IgD-negative memory B cell (primary cell): ENCODE measurements at regions not wholly inside any gene's neighbourhood (a gene's known extent, or its start where the extent isn't known, plus 50 kb on each side); places are given as distances from the start of the nearest gene placed in this dataset.

Experiments used
- H3K27ac Mint-ChIP-seq, 3 donors: one replicate each; pipeline ENCODE4 v1.8.0; 2020 to 2022; ENCODE audit warnings: mild to moderate bottlenecking in 3 of 3, mixed read lengths in 3 of 3, moderate library complexity in 1 of 3
- H3K27me3 Mint-ChIP-seq: one replicate; pipeline ENCODE4 v1.8.0; 2021; ENCODE audit warnings: mixed read lengths
- H3K36me3 Mint-ChIP-seq: one replicate; pipeline ENCODE4 v1.8.0; 2020; ENCODE audit warnings: mild to moderate bottlenecking, mixed read lengths
- H3K4me1 Mint-ChIP-seq, 3 donors: one replicate each; pipeline ENCODE4 v1.8.0; 2020 to 2022; ENCODE audit warnings: mixed read lengths in 3 of 3, mild to moderate bottlenecking in 1 of 3
- H3K4me3 Mint-ChIP-seq, 4 donors: one replicate each; pipeline ENCODE4 v1.8.0; 2020 to 2022; ENCODE audit warnings: mild to moderate bottlenecking in 4 of 4, mixed read lengths in 4 of 4, moderate library complexity in 3 of 4
- H3K9me3 Mint-ChIP-seq, 3 donors: one replicate each; pipeline ENCODE4 v1.8.0; 2020 to 2021; ENCODE audit warnings: mixed read lengths in 3 of 3, mild to moderate bottlenecking in 1 of 3

GRCh38 chr4:166458756-166459155 lies 585.7 kb downstream of the TLL1 start:
- no peaks in the 10 kb centered on the region for H3K4me1 Mint-ChIP-seq
- no peaks in the 10 kb centered on the region for H3K27me3 Mint-ChIP-seq
- no peak overlapping the region for H3K27ac Mint-ChIP-seq
- H3K9me3 Mint-ChIP-seq: peaks cover 2 to 8% (median 3%) of the 10 kb centered on the region in 3 donors
- H3K36me3 Mint-ChIP-seq: no peaks in the 10 kb centered on the region
- no peak overlapping the region for H3K4me3 Mint-ChIP-seq

DNA sequence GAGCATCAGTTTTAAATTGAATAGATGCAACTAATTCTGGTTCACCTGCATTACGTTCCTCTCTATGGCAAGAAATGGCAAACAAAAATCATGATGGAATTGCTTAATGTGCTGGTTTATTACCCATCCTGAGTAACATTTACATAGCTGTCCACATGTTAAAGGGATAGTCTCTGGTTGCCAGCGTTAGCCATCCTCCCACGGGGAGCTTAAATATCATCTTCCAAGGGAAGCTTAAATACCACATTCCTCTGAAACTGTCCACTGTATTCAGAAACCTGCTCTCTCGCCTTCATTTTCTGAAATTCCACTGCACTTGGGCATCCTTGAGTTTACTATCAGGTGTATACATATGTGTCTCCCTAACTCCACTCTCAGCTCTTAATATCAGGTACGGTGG lies 586.6 kb downstream of the TLL1 start:
- H3K4me1 Mint-ChIP-seq: no peaks in the 10 kb centered on the region

GRCh38 chr4:166460769-166461550 lies 587.9 kb downstream of the TLL1 start:
- Mint-ChIP-seq H3K4me3 (no peak overlapping the region), H3K27ac (no peak overlapping the region), H3K9me3 (no peaks in the 10 kb centered on the region), H3K36me3 (no peaks in the 10 kb centered on the region), H3K27me3 (no peaks in the 10 kb centered on the region), H3K4me1 (no peaks in the 10 kb centered on the region)

More for the DNA sequence above, 586.6 kb downstream of the TLL1 start:
- Mint-ChIP-seq H3K36me3 (no peaks in the 10 kb centered on the region), H3K27ac (no peak overlapping the region), H3K27me3 (no peaks in the 10 kb centered on the region), H3K9me3 (peaks cover 0 to 4% (median 2%) of the 10 kb centered on the region in 3 donors), H3K4me3 (no peak overlapping the region)

DNA sequence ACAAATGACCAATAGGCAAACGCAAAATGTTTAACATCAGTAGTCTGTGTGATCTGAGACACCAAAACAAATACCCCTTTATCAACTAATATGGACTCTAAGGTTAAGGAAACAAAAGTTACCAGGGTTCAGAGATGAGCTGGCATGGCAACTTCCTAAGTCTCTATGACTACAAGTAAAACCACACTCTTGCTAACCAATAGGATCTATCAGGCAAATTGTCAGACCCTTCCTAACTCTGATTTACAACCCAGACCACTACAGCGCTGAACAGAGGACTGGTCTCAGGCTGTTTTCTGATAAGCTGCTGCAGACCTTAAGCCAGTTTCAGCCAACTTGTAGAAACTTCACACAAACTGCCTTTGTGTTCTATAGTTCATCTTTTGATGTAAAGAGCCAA lies 608.0 kb downstream of the TLL1 start:
- H3K4me3 Mint-ChIP-seq: no peak overlapping the region
- no peaks in the 10 kb centered on the region for H3K4me1 Mint-ChIP-seq
- H3K36me3 Mint-ChIP-seq: no peaks in the 10 kb centered on the region
- H3K9me3 Mint-ChIP-seq: peaks cover 0 to 4% (median 3%) of the 10 kb centered on the region in 3 donors
- no peaks in the 10 kb centered on the region for H3K27me3 Mint-ChIP-seq
- no peak overlapping the region for H3K27ac Mint-ChIP-seq

GRCh38 chr4:166481739-166482138 lies 608.7 kb downstream of the TLL1 start:
- H3K27me3 Mint-ChIP-seq: no peaks in the 10 kb centered on the region
- peaks cover 0 to 4% (median 3%) of the 10 kb centered on the region in 3 donors for H3K9me3 Mint-ChIP-seq
- no peaks in the 10 kb centered on the region for H3K36me3 Mint-ChIP-seq
- H3K27ac Mint-ChIP-seq: no peak overlapping the region
- H3K4me1 Mint-ChIP-seq: no peaks in the 10 kb centered on the region
- no peak overlapping the region for H3K4me3 Mint-ChIP-seq

GRCh38 chr4:166482758-166483157 lies 609.7 kb downstream of the TLL1 start:
- H3K4me1 Mint-ChIP-seq: no peaks in the 10 kb centered on the region
- peaks cover 0 to 4% (median 1%) of the 10 kb centered on the region in 3 donors for H3K9me3 Mint-ChIP-seq
- H3K36me3 Mint-ChIP-seq: no peaks in the 10 kb centered on the region
- H3K27ac Mint-ChIP-seq: no peak overlapping the region
- H3K4me3 Mint-ChIP-seq: no peak overlapping the region
- H3K27me3 Mint-ChIP-seq: no peaks in the 10 kb centered on the region

- no peaks in the 10 kb centered on the region for H3K36me3 Mint-ChIP-seq
- H3K27me3 Mint-ChIP-seq: no peaks in the 10 kb centered on the region
- H3K4me3 Mint-ChIP-seq: no peak overlapping the region
- no peaks in the 10 kb centered on the region for H3K4me1 Mint-ChIP-seq
- H3K9me3 Mint-ChIP-seq: peaks cover 0 to 4% (median 3%) of the 10 kb centered on the region in 3 donors
- no peak overlapping the region for H3K27ac Mint-ChIP-seq
Observed at GRCh38 chr4:166491635-166492034, 618.6 kb downstream of the TLL1 start.

GRCh38 chr4:166493924-166494345 lies 620.9 kb downstream of the TLL1 start:
- Mint-ChIP-seq H3K4me1 (no peaks in the 10 kb centered on the region), H3K9me3 (peaks cover 0 to 5% (median 3%) of the 10 kb centered on the region in 3 donors), H3K4me3 (no peak overlapping the region), H3K27ac (no peak overlapping the region), H3K27me3 (no peaks in the 10 kb centered on the region), H3K36me3 (no peaks in the 10 kb centered on the region)

GRCh38 chr4:166498546-166498945 lies 625.5 kb downstream of the TLL1 start:
- no peaks in the 10 kb centered on the region for H3K27me3 Mint-ChIP-seq
- H3K27ac Mint-ChIP-seq: no peak overlapping the region

GRCh38 chr4:166499820-166500219 lies 626.8 kb downstream of the TLL1 start:
- H3K27me3 Mint-ChIP-seq: no peaks in the 10 kb centered on the region
- peaks cover 0 to 6% (median 6%) of the 10 kb centered on the region in 3 donors for H3K9me3 Mint-ChIP-seq
- no peak overlapping the region for H3K27ac Mint-ChIP-seq
- no peaks in the 10 kb centered on the region for H3K36me3 Mint-ChIP-seq
- H3K4me3 Mint-ChIP-seq: no peak overlapping the region
- H3K4me1 Mint-ChIP-seq: no peaks in the 10 kb centered on the region

More at GRCh38 chr4:166498546-166498945, 625.5 kb downstream of the TLL1 start:
- Mint-ChIP-seq H3K4me3 (no peak overlapping the region), H3K36me3 (no peaks in the 10 kb centered on the region), H3K9me3 (peaks cover 0 to 6% (median 6%) of the 10 kb centered on the region in 3 donors), H3K4me1 (no peaks in the 10 kb centered on the region)

DNA sequence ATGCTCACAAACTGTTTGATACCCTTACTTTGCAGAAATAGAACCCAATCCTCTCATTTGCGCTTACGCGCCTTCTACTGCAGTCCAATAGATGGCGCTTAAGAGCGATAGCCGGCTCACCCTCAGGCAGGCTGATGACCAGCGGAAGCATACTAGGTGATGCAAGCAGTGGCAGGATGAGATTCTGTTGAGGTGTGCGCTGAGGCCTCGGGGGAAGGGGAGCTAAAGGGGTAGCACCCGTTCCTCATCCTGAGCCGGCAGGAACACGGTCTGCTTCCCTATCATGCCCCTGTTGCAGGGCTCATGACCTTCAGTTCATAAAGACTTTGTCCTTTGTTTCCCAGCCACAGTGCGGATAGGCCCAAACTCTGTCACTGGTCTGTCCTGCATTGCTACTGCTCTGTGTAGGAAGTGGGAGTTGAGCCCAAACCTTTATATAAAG lies 628.9 kb downstream of the TLL1 start:
- Mint-ChIP-seq H3K4me1 (no peaks in the 10 kb centered on the region), H3K36me3 (no peaks in the 10 kb centered on the region), H3K9me3 (peaks cover 0 to 6% (median 6%) of the 10 kb centered on the region in 3 donors), H3K27me3 (no peaks in the 10 kb centered on the region), H3K4me3 (no peak overlapping the region), H3K27ac (no peak overlapping the region)

DNA sequence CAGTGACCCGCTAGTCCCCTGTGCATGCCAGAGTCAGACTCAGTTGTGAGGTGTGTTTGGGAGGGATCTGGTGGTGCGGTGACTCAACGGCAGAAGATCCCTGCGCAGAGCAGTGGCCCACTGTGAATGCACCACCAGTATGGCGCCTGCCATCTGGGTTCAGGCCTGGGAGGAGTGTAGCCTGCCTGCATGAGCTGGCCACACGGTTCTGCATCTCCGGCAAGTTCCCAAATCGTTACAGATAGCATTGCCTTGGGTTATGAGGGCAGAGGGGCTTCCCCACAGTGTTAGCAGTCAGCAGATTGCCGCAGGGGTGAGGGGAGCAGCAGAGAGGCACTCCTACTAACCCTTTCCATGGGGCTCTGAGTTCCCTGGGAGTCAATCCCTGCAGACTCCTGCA lies 629.6 kb downstream of the TLL1 start:
- Mint-ChIP-seq H3K4me3 (no peak overlapping the region), H3K9me3 (peaks cover 0 to 6% (median 6%) of the 10 kb centered on the region in 3 donors), H3K27me3 (no peaks in the 10 kb centered on the region), H3K36me3 (no peaks in the 10 kb centered on the region), H3K27ac (no peak overlapping the region), H3K4me1 (no peaks in the 10 kb centered on the region)

DNA sequence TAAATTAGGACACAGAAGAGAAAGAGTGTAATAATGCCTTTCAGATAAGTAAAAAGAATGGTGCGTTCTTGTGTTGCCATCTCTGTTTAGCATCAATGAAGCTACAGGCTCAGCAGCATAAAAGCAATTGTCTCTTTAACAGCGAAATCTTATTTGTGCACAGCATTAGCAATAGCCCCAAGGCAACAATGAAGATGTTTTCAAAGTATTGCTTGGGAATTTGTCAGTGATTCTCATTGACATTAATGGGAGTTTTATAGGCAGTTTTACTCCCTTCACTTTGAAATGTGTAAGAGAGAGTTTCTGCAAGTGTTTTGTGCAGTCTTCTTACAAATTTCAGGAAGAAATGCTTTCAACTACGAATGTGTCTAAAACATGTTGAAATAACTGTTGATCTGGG lies 633.0 kb downstream of the TLL1 start:
- H3K9me3 Mint-ChIP-seq: peaks cover 0 to 2% (median 2%) of the 10 kb centered on the region in 3 donors
- no peaks in the 10 kb centered on the region for H3K27me3 Mint-ChIP-seq
- no peaks in the 10 kb centered on the region for H3K4me1 Mint-ChIP-seq
- H3K27ac Mint-ChIP-seq: no peak overlapping the region
- no peak overlapping the region for H3K4me3 Mint-ChIP-seq
- H3K36me3 Mint-ChIP-seq: no peaks in the 10 kb centered on the region

DNA sequence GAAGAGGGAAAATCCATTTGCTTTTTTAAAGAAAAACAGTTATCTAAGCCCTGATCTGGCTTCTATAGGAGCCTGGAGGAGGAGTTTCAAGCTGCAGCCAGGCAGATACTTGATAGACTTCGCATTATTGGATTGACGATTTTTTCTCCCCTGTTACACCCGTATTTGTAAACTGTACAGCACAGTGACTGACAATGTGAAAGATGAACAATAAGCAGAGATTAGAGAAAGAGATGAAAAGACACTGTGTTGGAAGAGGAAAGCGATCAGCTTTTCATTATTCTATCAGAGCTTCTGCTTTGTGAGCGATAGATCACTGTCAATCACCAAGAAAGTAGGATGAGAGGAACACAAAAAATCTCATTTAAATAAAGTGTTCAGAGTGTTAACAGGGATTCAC lies 639.2 kb downstream of the TLL1 start:
- no peak overlapping the region for H3K27ac Mint-ChIP-seq
- no peaks in the 10 kb centered on the region for H3K4me1 Mint-ChIP-seq
- H3K4me3 Mint-ChIP-seq: no peak overlapping the region
- H3K9me3 Mint-ChIP-seq: peaks cover 0 to 5% (median 2%) of the 10 kb centered on the region in 3 donors
- no peaks in the 10 kb centered on the region for H3K27me3 Mint-ChIP-seq
- no peaks in the 10 kb centered on the region for H3K36me3 Mint-ChIP-seq

DNA sequence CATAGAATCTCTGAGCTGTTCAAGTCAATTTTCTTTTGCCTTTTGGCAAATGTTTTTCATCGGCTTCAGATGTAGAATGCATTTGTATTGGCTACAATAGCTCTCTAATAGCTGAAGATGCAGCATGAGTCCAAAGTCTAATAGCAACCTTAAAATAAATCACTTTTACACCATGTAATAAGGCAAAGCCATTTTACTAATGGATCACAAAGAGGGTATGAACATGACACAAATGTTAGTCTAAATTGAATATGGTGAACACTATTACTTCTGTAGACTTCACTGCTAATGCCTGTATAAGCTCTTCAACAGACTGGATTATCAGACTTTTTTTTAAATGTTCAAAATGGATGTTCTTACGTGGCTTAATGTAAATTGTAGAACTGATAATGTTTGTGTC lies 645.3 kb downstream of the TLL1 start:
- Mint-ChIP-seq H3K4me1 (no peaks in the 10 kb centered on the region), H3K27ac (no peak overlapping the region), H3K9me3 (peaks cover 0 to 14% (median 3%) of the 10 kb centered on the region in 3 donors), H3K27me3 (no peaks in the 10 kb centered on the region), H3K36me3 (no peaks in the 10 kb centered on the region), H3K4me3 (no peak overlapping the region)

DNA sequence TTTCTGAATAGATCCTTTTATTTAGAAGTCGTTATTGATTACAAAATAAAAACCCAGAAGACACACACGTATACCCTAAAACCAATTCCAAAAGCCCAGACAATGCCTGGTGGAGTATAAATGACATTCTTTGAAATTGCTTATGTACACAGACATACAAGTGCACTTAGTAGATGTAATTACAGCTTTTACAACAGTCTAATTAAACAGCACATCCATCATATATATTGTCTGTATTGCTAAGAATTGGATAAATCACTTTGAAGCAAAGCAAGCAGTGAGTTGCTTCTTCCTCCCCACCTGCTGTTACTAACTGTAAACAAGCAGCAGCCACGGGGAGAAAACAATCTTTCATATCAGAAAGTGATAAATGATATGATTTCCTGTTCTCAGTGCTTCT lies 645.7 kb downstream of the TLL1 start:
- H3K27me3 Mint-ChIP-seq: no peaks in the 10 kb centered on the region
- no peak overlapping the region for H3K27ac Mint-ChIP-seq
- H3K4me1 Mint-ChIP-seq: no peaks in the 10 kb centered on the region
- H3K4me3 Mint-ChIP-seq: no peak overlapping the region
- H3K9me3 Mint-ChIP-seq: peaks cover 0 to 14% (median 3%) of the 10 kb centered on the region in 3 donors
- H3K36me3 Mint-ChIP-seq: no peaks in the 10 kb centered on the region
